Prostate gland (tissue), 2 donors: ENCODE measurements at regions not wholly inside any gene's neighbourhood (a gene's known extent, or its start where the extent isn't known, plus 50 kb on each side); places are given as distances from the start of the nearest gene placed in this dataset.

Source experiments
- POLR2A ChIP-seq: fragments of 450-650 bp; IDR thresholded peaks from one replicate; pipeline ENCODE4 v1.6.1; 2016; ENCODE audit warnings: antibody characterized with exemption, mild to moderate bottlenecking
- POLR2AphosphoS5 ChIP-seq: sonication (generic); formaldehyde crosslinking; IDR thresholded peaks from one replicate; pipeline ENCODE4 v1.6.1; 2017; ENCODE audit warnings: antibody characterized with exemption
- TF ChIP-seq, protein P1 (sequence below), 4 experiments: fragments of 200-600 bp in 2 of 4; fragments of 450-650 bp in 2 of 4; sonication (generic) in 2 of 4; IDR thresholded peaks; 1 replicate in 3 of 4; 2 replicates in 1 of 4; pipeline ENCODE4 v1.5.1; 2016 to 2019; ENCODE audit warnings: antibody characterized with exemption in 4 of 4, mild to moderate bottlenecking in 2 of 4, moderate library complexity in 2 of 4

DNA sequence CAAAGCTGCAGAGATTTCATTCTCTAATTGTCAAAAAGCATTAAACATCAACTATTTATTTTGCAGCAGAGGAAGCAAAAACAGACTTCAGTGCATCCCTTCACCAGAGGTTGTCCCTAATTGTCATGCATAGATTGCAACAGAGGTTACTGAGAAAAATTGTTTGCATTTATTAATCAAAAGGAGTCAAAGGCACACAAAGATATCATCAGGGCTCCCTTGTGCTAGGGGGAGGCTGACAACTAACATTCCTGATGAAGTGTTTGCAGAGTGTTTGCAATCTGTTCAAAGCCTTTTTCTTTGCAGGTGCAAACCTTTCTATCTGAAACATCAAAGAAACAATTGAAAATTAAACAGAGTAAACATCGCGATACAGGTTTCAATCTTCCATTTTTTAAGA is 227.5 kb downstream of the TEX36 start:
- TF ChIP-seq, protein P1, sequence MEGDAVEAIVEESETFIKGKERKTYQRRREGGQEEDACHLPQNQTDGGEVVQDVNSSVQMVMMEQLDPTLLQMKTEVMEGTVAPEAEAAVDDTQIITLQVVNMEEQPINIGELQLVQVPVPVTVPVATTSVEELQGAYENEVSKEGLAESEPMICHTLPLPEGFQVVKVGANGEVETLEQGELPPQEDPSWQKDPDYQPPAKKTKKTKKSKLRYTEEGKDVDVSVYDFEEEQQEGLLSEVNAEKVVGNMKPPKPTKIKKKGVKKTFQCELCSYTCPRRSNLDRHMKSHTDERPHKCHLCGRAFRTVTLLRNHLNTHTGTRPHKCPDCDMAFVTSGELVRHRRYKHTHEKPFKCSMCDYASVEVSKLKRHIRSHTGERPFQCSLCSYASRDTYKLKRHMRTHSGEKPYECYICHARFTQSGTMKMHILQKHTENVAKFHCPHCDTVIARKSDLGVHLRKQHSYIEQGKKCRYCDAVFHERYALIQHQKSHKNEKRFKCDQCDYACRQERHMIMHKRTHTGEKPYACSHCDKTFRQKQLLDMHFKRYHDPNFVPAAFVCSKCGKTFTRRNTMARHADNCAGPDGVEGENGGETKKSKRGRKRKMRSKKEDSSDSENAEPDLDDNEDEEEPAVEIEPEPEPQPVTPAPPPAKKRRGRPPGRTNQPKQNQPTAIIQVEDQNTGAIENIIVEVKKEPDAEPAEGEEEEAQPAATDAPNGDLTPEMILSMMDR (IDR thresholded peaks at IDR 0.05) = no peak
- no peak for TF ChIP-seq POLR2A
- no peak for TF ChIP-seq POLR2AphosphoS5
